22Rv1 (cell line): ENCODE measurements at regions not wholly inside any gene's neighbourhood (a gene's known extent, or its start where the extent isn't known, plus 50 kb on each side); places are given as distances from the start of the nearest gene placed in this dataset.

Experiments used
- ZFX ChIP-seq: fragments of 450-650 bp; IDR thresholded peaks from 2 replicates; pipeline ENCODE4 v1.6.1; 2017; ENCODE audit warnings: antibody characterized with exemption, borderline replicate concordance
- TF ChIP-seq, protein P1 (sequence below): fragments of 450-650 bp; IDR thresholded peaks from 2 replicates; pipeline ENCODE4 v1.5.1; 2017; ENCODE audit warnings: mild to moderate bottlenecking

DNA sequence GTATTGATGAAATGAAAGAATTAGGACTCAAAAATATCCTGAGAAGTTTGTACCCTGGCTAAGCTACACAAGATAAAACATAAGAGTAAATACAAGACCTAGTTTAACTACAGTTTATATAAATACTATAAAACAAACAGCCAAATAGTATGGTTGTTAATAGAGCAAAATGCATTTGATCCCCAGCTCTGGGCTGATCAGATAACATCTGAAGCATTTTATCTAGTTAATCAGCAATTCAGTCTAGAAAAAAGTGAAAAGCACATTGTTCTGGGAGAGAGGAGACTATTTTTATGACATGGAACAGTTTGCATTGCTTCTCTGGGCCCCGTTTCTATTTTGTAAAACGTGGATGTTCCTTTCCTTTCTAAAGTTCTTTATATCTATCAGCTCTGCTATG lies 139.6 kb upstream of the RORB start:
- TF ChIP-seq, protein P1, sequence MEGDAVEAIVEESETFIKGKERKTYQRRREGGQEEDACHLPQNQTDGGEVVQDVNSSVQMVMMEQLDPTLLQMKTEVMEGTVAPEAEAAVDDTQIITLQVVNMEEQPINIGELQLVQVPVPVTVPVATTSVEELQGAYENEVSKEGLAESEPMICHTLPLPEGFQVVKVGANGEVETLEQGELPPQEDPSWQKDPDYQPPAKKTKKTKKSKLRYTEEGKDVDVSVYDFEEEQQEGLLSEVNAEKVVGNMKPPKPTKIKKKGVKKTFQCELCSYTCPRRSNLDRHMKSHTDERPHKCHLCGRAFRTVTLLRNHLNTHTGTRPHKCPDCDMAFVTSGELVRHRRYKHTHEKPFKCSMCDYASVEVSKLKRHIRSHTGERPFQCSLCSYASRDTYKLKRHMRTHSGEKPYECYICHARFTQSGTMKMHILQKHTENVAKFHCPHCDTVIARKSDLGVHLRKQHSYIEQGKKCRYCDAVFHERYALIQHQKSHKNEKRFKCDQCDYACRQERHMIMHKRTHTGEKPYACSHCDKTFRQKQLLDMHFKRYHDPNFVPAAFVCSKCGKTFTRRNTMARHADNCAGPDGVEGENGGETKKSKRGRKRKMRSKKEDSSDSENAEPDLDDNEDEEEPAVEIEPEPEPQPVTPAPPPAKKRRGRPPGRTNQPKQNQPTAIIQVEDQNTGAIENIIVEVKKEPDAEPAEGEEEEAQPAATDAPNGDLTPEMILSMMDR, result no peak
- no peak for TF ChIP-seq ZFX
